ENCODE measurements at regions not wholly inside any gene's neighbourhood (a gene's known extent, or its start where the extent isn't known, plus 50 kb on each side); places are given as distances from the start of the nearest gene placed in this dataset.

- Mint-ChIP-seq H3K4me1 (no peaks in the 10 kb centered on the region), H3K27me3 (no peaks in the 10 kb centered on the region), H3K9me3 (no peaks in the 10 kb centered on the region), H3K27ac (no peak overlapping the region), H3K36me3 (no peaks in the 10 kb centered on the region), H3K4me3 (no peak overlapping the region)
- Histone ChIP-seq H3K27ac (ENCODE audit: insufficient read depth, low read length, poor library complexity, severe bottlenecking) (no peak overlapping the region), H3K36me3 (ENCODE audit: control insufficient read depth, insufficient read depth, low read length) (no peaks in the 10 kb centered on the region), H3K9me3 (ENCODE audit: control insufficient read depth in 2 of 2, low read length in 2 of 2) (no peaks in the 10 kb centered on the region), H3K4me1 (ENCODE audit: control insufficient read depth, insufficient read depth, low read length, poor library complexity, severe bottlenecking) (no peaks in the 10 kb centered on the region), H3K27me3 (ENCODE audit: control insufficient read depth, insufficient read depth, low read length) (peaks cover 2% of the 10 kb centered on the region), H3K4me3 (ENCODE audit: low read depth, low read length) (no peak overlapping the region)
- DNase-seq (no peak), ATAC-seq (ENCODE audit: low read depth in 2 of 2) (no peak)
These were observed 255.2 kb downstream of the SNX13 start for GRCh38 chr7:17685141-17685540.

DNA sequence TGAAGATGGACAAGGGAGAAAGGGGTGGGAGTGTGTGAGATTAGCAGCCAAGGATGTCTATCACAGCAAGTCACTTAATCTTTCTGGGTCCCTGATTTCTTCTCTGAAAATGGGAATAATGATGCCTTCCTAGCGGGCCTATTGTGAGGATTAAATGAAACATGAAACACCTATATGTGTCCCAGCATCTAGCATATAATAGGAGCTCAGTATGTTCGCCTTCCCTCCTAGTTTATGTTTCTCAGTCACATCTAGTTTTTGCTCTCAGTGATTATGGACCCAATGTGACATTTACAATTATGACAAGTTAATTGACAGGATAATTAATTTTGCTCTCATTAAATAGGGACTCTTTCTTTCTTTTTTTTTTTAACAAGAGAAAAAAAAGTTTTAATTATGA, 252.9 kb downstream of the SNX13 start:
- H3K27me3 Mint-ChIP-seq, result peaks cover 4% of the 10 kb centered on the region
- no peak overlapping the region for H3K4me3 ChIP-seq (ENCODE audit: low read depth, low read length)
- H3K36me3 Mint-ChIP-seq, result no peaks in the 10 kb centered on the region
- H3K4me1 Mint-ChIP-seq, result no peaks in the 10 kb centered on the region
- no peaks in the 10 kb centered on the region for H3K4me1 ChIP-seq (ENCODE audit: control insufficient read depth, insufficient read depth, low read length, poor library complexity, severe bottlenecking)
- H3K27ac Mint-ChIP-seq, result no peak overlapping the region
- no peak for ATAC-seq (ENCODE audit: low read depth in 2 of 2)
- H3K9me3 ChIP-seq (ENCODE audit: control insufficient read depth in 2 of 2, low read length in 2 of 2), result no peaks in the 10 kb centered on the region
- no peak for DNase-seq
- peaks cover 2% of the 10 kb centered on the region for H3K27me3 ChIP-seq (ENCODE audit: control insufficient read depth, insufficient read depth, low read length)
- H3K36me3 ChIP-seq (ENCODE audit: control insufficient read depth, insufficient read depth, low read length), result no peaks in the 10 kb centered on the region
- H3K27ac ChIP-seq (ENCODE audit: insufficient read depth, low read length, poor library complexity, severe bottlenecking), result no peak overlapping the region
- H3K4me3 Mint-ChIP-seq, result no peak overlapping the region
- no peaks in the 10 kb centered on the region for H3K9me3 Mint-ChIP-seq

DNA sequence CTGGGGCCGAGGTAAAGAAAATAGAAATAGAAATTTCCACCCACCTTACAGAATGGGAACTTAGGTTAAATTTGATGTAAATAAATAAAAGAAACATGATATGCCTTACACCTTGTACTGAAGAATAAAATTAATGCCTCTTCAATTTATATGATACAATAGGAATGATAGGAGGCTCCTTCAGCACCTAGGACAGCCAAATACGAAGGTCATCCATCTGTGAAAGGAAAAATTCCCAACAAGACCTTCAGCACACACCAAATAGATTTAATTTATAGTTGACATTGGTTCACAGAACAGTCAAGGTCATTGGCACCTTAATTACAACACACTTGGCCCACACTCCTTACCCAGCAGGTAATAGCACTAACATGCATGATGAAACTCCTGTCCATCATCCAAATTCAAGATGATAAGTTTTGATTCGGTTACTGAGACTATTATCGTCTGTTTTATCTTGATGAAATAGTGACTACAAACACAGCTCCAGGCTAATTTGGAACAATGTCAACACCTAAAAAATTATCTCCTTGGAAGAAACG, 250.9 kb downstream of the SNX13 start:
- H3K9me3 Mint-ChIP-seq, result no peaks in the 10 kb centered on the region
- ATAC-seq (ENCODE audit: low read depth in 2 of 2), result no peak
- Histone ChIP-seq H3K27me3 (ENCODE audit: control insufficient read depth, insufficient read depth, low read length) (peaks cover 2% of the 10 kb centered on the region), H3K9me3 (ENCODE audit: control insufficient read depth in 2 of 2, low read length in 2 of 2) (no peaks in the 10 kb centered on the region), H3K36me3 (ENCODE audit: control insufficient read depth, insufficient read depth, low read length) (no peaks in the 10 kb centered on the region), H3K27ac (ENCODE audit: insufficient read depth, low read length, poor library complexity, severe bottlenecking) (no peak overlapping the region), H3K4me1 (ENCODE audit: control insufficient read depth, insufficient read depth, low read length, poor library complexity, severe bottlenecking) (no peaks in the 10 kb centered on the region), H3K4me3 (ENCODE audit: low read depth, low read length) (no peak overlapping the region)
- no peak overlapping the region for H3K27ac Mint-ChIP-seq
- no peaks in the 10 kb centered on the region for H3K36me3 Mint-ChIP-seq
- no peak overlapping the region for H3K4me3 Mint-ChIP-seq
- H3K27me3 Mint-ChIP-seq, result peaks cover 4% of the 10 kb centered on the region
- H3K4me1 Mint-ChIP-seq, result no peaks in the 10 kb centered on the region
- no peak for DNase-seq

- no peaks in the 10 kb centered on the region for H3K9me3 Mint-ChIP-seq
These were observed 250.3 kb downstream of the SNX13 start for GRCh38 chr7:17690030-17690429.

GRCh38 chr7:17696422-17696821, 243.9 kb downstream of the SNX13 start:
- Histone ChIP-seq H3K27me3 (ENCODE audit: control insufficient read depth, insufficient read depth, low read length) (no peaks in the 10 kb centered on the region), H3K36me3 (ENCODE audit: control insufficient read depth, insufficient read depth, low read length) (no peaks in the 10 kb centered on the region), H3K9me3 (ENCODE audit: control insufficient read depth in 2 of 2, low read length in 2 of 2) (peaks cover 16 to 25% of the 10 kb centered on the region in 2 experiments), H3K27ac (ENCODE audit: insufficient read depth, low read length, poor library complexity, severe bottlenecking) (no peak overlapping the region), H3K4me3 (ENCODE audit: low read depth, low read length) (no peak overlapping the region), H3K4me1 (ENCODE audit: control insufficient read depth, insufficient read depth, low read length, poor library complexity, severe bottlenecking) (no peaks in the 10 kb centered on the region)
- H3K4me1 Mint-ChIP-seq, result no peaks in the 10 kb centered on the region
- no peak overlapping the region for H3K27ac Mint-ChIP-seq
- no peak for ATAC-seq (ENCODE audit: low read depth in 2 of 2)
- H3K9me3 Mint-ChIP-seq, result peaks cover 0 to 23% (median 5%) of the 10 kb centered on the region in 7 donors
- H3K27me3 Mint-ChIP-seq, result peaks cover 9% of the 10 kb centered on the region
- no peaks in the 10 kb centered on the region for H3K36me3 Mint-ChIP-seq
- H3K4me3 Mint-ChIP-seq, result no peak overlapping the region
- DNase-seq, result no peak

More at GRCh38 chr7:17690030-17690429, 250.3 kb downstream of the SNX13 start:
- H3K27ac Mint-ChIP-seq, result no peak overlapping the region
- no peak overlapping the region for H3K4me3 Mint-ChIP-seq
- Histone ChIP-seq H3K36me3 (ENCODE audit: control insufficient read depth, insufficient read depth, low read length) (no peaks in the 10 kb centered on the region), H3K4me3 (ENCODE audit: low read depth, low read length) (no peak overlapping the region), H3K9me3 (ENCODE audit: control insufficient read depth in 2 of 2, low read length in 2 of 2) (no peaks in the 10 kb centered on the region), H3K27ac (ENCODE audit: insufficient read depth, low read length, poor library complexity, severe bottlenecking) (no peak overlapping the region), H3K4me1 (ENCODE audit: control insufficient read depth, insufficient read depth, low read length, poor library complexity, severe bottlenecking) (no peaks in the 10 kb centered on the region), H3K27me3 (ENCODE audit: control insufficient read depth, insufficient read depth, low read length) (peaks cover 2% of the 10 kb centered on the region)
- DNase-seq, result no peak
- H3K4me1 Mint-ChIP-seq, result no peaks in the 10 kb centered on the region
- no peaks in the 10 kb centered on the region for H3K36me3 Mint-ChIP-seq
- H3K27me3 Mint-ChIP-seq, result peaks cover 4% of the 10 kb centered on the region
- ATAC-seq (ENCODE audit: low read depth in 2 of 2), result no peak

GRCh38 chr7:17697128-17697881, 243.0 kb downstream of the SNX13 start:
- Histone ChIP-seq H3K27me3 (ENCODE audit: control insufficient read depth, insufficient read depth, low read length) (no peaks in the 10 kb centered on the region), H3K36me3 (ENCODE audit: control insufficient read depth, insufficient read depth, low read length) (no peaks in the 10 kb centered on the region), H3K27ac (ENCODE audit: insufficient read depth, low read length, poor library complexity, severe bottlenecking) (no peak overlapping the region), H3K4me3 (ENCODE audit: low read depth, low read length) (no peak overlapping the region), H3K9me3 (ENCODE audit: control insufficient read depth in 2 of 2, low read length in 2 of 2) (peaks cover 16 to 25% of the 10 kb centered on the region in 2 experiments), H3K4me1 (ENCODE audit: control insufficient read depth, insufficient read depth, low read length, poor library complexity, severe bottlenecking) (no peaks in the 10 kb centered on the region)
- H3K27me3 Mint-ChIP-seq, result peaks cover 12% of the 10 kb centered on the region
- no peaks in the 10 kb centered on the region for H3K4me1 Mint-ChIP-seq
- H3K4me3 Mint-ChIP-seq, result no peak overlapping the region
- DNase-seq (no peak), ATAC-seq (ENCODE audit: low read depth in 2 of 2) (no peak)
- no peak overlapping the region for H3K27ac Mint-ChIP-seq
- no peaks in the 10 kb centered on the region for H3K36me3 Mint-ChIP-seq
- H3K9me3 Mint-ChIP-seq, result peaks cover 0 to 23% (median 5%) of the 10 kb centered on the region in 7 donors

- Histone ChIP-seq H3K36me3 (ENCODE audit: control insufficient read depth, insufficient read depth, low read length) (no peaks in the 10 kb centered on the region), H3K27me3 (ENCODE audit: control insufficient read depth, insufficient read depth, low read length) (no peaks in the 10 kb centered on the region), H3K4me1 (ENCODE audit: control insufficient read depth, insufficient read depth, low read length, poor library complexity, severe bottlenecking) (no peaks in the 10 kb centered on the region), H3K4me3 (ENCODE audit: low read depth, low read length) (no peak overlapping the region), H3K9me3 (ENCODE audit: control insufficient read depth in 2 of 2, low read length in 2 of 2) (peaks cover 16 to 25% of the 10 kb centered on the region in 2 experiments), H3K27ac (ENCODE audit: insufficient read depth, low read length, poor library complexity, severe bottlenecking) (no peak overlapping the region)
- ATAC-seq (ENCODE audit: low read depth in 2 of 2) (no peak), DNase-seq (no peak)
- Mint-ChIP-seq H3K4me1 (no peaks in the 10 kb centered on the region), H3K27ac (peak overlapping the region in 1 of 3 donors; percentile 87), H3K4me3 (no peak overlapping the region), H3K36me3 (no peaks in the 10 kb centered on the region), H3K27me3 (peaks cover 22% of the 10 kb centered on the region), H3K9me3 (peaks cover 0 to 23% (median 5%) of the 10 kb centered on the region in 7 donors)
These were observed 240.6 kb downstream of the SNX13 start for GRCh38 chr7:17699696-17700095.

DNA sequence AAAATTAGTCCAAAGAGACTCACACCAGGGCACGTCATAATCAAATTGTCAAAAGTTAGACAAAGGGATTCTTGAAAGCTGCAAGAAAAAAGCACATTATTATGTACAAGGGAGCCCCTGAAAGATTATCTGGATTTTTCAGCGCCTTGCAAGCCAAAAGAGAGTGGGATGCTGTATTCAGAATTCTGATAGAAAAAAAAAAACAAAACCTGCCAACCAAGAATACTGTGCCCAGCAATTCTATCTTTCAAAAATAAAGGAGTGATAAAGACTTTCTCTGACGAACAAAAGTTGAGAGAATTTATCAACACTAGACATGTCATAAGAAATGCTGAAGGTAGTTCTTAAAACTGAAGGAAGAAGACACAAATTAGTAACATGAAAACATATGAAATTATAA, 240.2 kb downstream of the SNX13 start:
- Histone ChIP-seq H3K4me3 (ENCODE audit: low read depth, low read length) (no peak overlapping the region), H3K27ac (ENCODE audit: insufficient read depth, low read length, poor library complexity, severe bottlenecking) (no peak overlapping the region), H3K36me3 (ENCODE audit: control insufficient read depth, insufficient read depth, low read length) (no peaks in the 10 kb centered on the region), H3K27me3 (ENCODE audit: control insufficient read depth, insufficient read depth, low read length) (no peaks in the 10 kb centered on the region), H3K4me1 (ENCODE audit: control insufficient read depth, insufficient read depth, low read length, poor library complexity, severe bottlenecking) (no peaks in the 10 kb centered on the region), H3K9me3 (ENCODE audit: control insufficient read depth in 2 of 2, low read length in 2 of 2) (peaks cover 16 to 25% of the 10 kb centered on the region in 2 experiments)
- ATAC-seq (ENCODE audit: low read depth in 2 of 2), result no peak
- Mint-ChIP-seq H3K27ac (no peak overlapping the region), H3K4me3 (no peak overlapping the region), H3K9me3 (peaks cover 0 to 23% (median 5%) of the 10 kb centered on the region in 7 donors), H3K4me1 (no peaks in the 10 kb centered on the region), H3K27me3 (peaks cover 22% of the 10 kb centered on the region), H3K36me3 (no peaks in the 10 kb centered on the region)
- DNase-seq, result no peak
